AG04450 (cell line): ENCODE measurements at regions not wholly inside any gene's neighbourhood (a gene's known extent, or its start where the extent isn't known, plus 50 kb on each side); places are given as distances from the start of the nearest gene placed in this dataset.

Source experiments
- CTCF ChIA-PET: fragments of 300-600, 350-600 bp; formaldehyde crosslinking; extraction: SDS; loops from one replicate; lab custom pipeline; 2022; ENCODE audit warnings: antibody characterized with exemption, inconsistent platforms; lab: Charles Lee
- POLR2A ChIA-PET: fragments of 350-600 bp; formaldehyde crosslinking; extraction: SDS; loops from one replicate; lab custom pipeline; 2021; ENCODE audit warnings: antibody characterized with exemption, inconsistent platforms; lab: Yijun Ruan, JAX
- DNase-seq: peaks from one replicate; pipeline ENCODE4 v3.0.0-alpha.2; 2011; ENCODE audit warnings: low read depth, low spot score
- H3K27ac ChIP-seq: one replicate; pipeline ENCODE4 v1.5.1; 2012; ENCODE audit warnings: low read depth, low read length, control low read depth
- H3K27me3 ChIP-seq: one replicate; pipeline ENCODE4 v1.6.0; 2012; ENCODE audit warnings: low read length; ENCODE audit not compliant: control insufficient read depth, insufficient read depth
- H3K4me3 ChIP-seq: 2 replicates; pipeline ENCODE4 v1.5.1; 2011; ENCODE audit warnings: mild to moderate bottlenecking, low read depth, low read length, control low read depth
- H3K9me3 ChIP-seq: 2 replicates; pipeline ENCODE4 v1.5.1; 2012; ENCODE audit warnings: low read length; ENCODE audit not compliant: control insufficient read depth, insufficient read depth
- TF ChIP-seq, protein P1 (sequence below): IDR thresholded peaks from 2 replicates; pipeline ENCODE4 v1.5.1; 2011; ENCODE audit warnings: low read depth, low read length, control low read depth, inconsistent platforms

DNA sequence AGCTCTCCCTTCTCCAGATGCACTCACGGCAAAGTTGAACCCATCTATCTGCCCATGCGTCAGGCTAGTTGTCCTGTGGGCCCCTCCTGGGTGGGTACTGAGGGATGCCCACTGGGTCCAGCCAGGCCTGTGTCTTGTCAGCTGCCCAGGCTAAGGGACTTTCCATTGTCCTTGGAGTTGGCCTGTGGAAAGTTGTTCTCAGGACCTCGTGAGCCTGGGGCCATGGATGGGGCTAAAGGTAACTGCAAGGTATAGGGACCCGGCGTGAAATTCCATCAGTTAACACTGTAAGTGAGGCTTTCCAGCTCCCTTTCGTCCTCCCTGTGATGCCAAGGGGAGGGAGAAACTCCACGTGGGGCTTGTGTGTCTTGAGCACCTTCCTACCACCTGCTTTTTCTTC, 126.5 kb downstream of the CEBPB start:
- DNase-seq, result no peak
- no peak overlapping the region for H3K4me3 ChIP-seq
- H3K27ac ChIP-seq, result no peak overlapping the region
- no peaks in the 10 kb centered on the region for H3K27me3 ChIP-seq
- H3K9me3 ChIP-seq, result no peaks in the 10 kb centered on the region; the same call in 1 of the 2 replicates
- ChIA-PET POLR2A (no interaction called here), CTCF (no interaction called here)
- TF ChIP-seq, protein P1, sequence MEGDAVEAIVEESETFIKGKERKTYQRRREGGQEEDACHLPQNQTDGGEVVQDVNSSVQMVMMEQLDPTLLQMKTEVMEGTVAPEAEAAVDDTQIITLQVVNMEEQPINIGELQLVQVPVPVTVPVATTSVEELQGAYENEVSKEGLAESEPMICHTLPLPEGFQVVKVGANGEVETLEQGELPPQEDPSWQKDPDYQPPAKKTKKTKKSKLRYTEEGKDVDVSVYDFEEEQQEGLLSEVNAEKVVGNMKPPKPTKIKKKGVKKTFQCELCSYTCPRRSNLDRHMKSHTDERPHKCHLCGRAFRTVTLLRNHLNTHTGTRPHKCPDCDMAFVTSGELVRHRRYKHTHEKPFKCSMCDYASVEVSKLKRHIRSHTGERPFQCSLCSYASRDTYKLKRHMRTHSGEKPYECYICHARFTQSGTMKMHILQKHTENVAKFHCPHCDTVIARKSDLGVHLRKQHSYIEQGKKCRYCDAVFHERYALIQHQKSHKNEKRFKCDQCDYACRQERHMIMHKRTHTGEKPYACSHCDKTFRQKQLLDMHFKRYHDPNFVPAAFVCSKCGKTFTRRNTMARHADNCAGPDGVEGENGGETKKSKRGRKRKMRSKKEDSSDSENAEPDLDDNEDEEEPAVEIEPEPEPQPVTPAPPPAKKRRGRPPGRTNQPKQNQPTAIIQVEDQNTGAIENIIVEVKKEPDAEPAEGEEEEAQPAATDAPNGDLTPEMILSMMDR, result no peak

GRCh38 chr20:50317609-50318008, 127.0 kb downstream of the CEBPB start:
- H3K27me3 ChIP-seq, result no peaks in the 10 kb centered on the region
- DNase-seq, result no peak
- no peaks in the 10 kb centered on the region; the same call in 1 of the 2 replicates for H3K9me3 ChIP-seq
- POLR2A ChIA-PET, result no interaction called here
- TF ChIP-seq, protein P1, result no peak
- no peak overlapping the region for H3K27ac ChIP-seq
- no peak overlapping the region for H3K4me3 ChIP-seq
- CTCF ChIA-PET, result no interaction called here

GRCh38 chr20:50318710-50319109, 128.1 kb downstream of the CEBPB start:
- H3K4me3 ChIP-seq, result no peak overlapping the region
- CTCF ChIA-PET, result no interaction called here
- H3K27ac ChIP-seq, result no peak overlapping the region
- TF ChIP-seq, protein P1, result no peak
- DNase-seq, result no peak
- no peaks in the 10 kb centered on the region; the same call in 1 of the 2 replicates for H3K9me3 ChIP-seq
- no peaks in the 10 kb centered on the region for H3K27me3 ChIP-seq
- POLR2A ChIA-PET, result no interaction called here

- POLR2A ChIA-PET, result interaction anchor here (1.4 kb wide), 1 partner anchor 9 kb away, joined by 3 read pairs; no protein-coding TSS in a partner anchor
- DNase-seq, result no peak
- Histone ChIP-seq H3K4me3 (peak overlapping the region; percentile 51), H3K27ac (peak overlapping the region; percentile 88), H3K9me3 (no peaks in the 10 kb centered on the region), H3K27me3 (no peaks in the 10 kb centered on the region)
- TF ChIP-seq, protein P1, result no peak
- CTCF ChIA-PET, result no interaction called here
Measured at GRCh38 chr20:50320005-50320900, 129.6 kb downstream of the CEBPB start.
